Thyroid gland (tissue), 4 donors: ENCODE measurements at regions not wholly inside any gene's neighbourhood (a gene's known extent, or its start where the extent isn't known, plus 50 kb on each side); places are given as distances from the start of the nearest gene placed in this dataset.

Experiments used
- DNase-seq, 2 donors: peaks; one replicate each; pipeline ENCODE4 v3.0.0-alpha.2; 2019
- H3K27ac ChIP-seq, 3 donors: fragments of 200-600 bp; sonication (generic); 1 replicate in 2 of 3; 2 replicates in 1 of 3; pipeline ENCODE4 v1.5.1; 2016 to 2019; ENCODE audit warnings: mild to moderate bottlenecking in 1 of 3, moderate library complexity in 1 of 3
- H3K27me3 ChIP-seq: fragments of 200-600 bp; sonication (generic); one replicate; pipeline ENCODE4 v1.5.1; 2019
- H3K36me3 ChIP-seq, 2 donors: fragments of 200-600 bp; sonication (generic); one replicate each; pipeline ENCODE4 v1.5.1; 2016 to 2019
- H3K4me1 ChIP-seq, 2 donors: fragments of 200-600 bp; sonication (generic); one replicate each; pipeline ENCODE4 v1.5.1; 2017 to 2019
- H3K4me3 ChIP-seq, 3 donors: fragments of 200-600 bp; sonication (generic); replicated peaks in 1 of 3; 1 replicate in 2 of 3; 2 replicates in 1 of 3; pipeline ENCODE4 v1.5.1; 2016; ENCODE audit warnings: mild to moderate bottlenecking in 1 of 3
- H3K9me3 ChIP-seq: fragments of 200-600 bp; sonication (generic); one replicate; pipeline ENCODE4 v1.5.1; 2017
- POLR2A ChIP-seq, 2 donors: fragments of 450-650 bp; IDR thresholded peaks; one replicate each; pipeline ENCODE4 v1.6.1; 2017; ENCODE audit warnings: antibody characterized with exemption in 2 of 2, mild to moderate bottlenecking in 2 of 2, moderate library complexity in 1 of 2
- WGBS, 2 donors: methylation state at CpG; one replicate each; pipeline ENCODE4 v1.1.5; 2017; 5-methylcytosine and 5-hydroxymethylcytosine counted together
- intact Hi-C: fragments of 100-400 bp; cut with DNase I; formaldehyde crosslinking; loops from one replicate; pipeline ENCODE4 v1.15.1; 2023
- TF ChIP-seq, protein P1 (sequence below), 6 experiments: fragments of 200-600 bp in 3 of 6; fragments of 450-650 bp in 3 of 6; sonication (generic) in 3 of 6; IDR thresholded peaks; one replicate each; pipeline ENCODE4 v1.5.1; 2016 to 2019; ENCODE audit warnings: antibody characterized with exemption in 6 of 6, mild to moderate bottlenecking in 2 of 6, inconsistent platforms in 1 of 6, moderate library complexity in 1 of 6

DNA sequence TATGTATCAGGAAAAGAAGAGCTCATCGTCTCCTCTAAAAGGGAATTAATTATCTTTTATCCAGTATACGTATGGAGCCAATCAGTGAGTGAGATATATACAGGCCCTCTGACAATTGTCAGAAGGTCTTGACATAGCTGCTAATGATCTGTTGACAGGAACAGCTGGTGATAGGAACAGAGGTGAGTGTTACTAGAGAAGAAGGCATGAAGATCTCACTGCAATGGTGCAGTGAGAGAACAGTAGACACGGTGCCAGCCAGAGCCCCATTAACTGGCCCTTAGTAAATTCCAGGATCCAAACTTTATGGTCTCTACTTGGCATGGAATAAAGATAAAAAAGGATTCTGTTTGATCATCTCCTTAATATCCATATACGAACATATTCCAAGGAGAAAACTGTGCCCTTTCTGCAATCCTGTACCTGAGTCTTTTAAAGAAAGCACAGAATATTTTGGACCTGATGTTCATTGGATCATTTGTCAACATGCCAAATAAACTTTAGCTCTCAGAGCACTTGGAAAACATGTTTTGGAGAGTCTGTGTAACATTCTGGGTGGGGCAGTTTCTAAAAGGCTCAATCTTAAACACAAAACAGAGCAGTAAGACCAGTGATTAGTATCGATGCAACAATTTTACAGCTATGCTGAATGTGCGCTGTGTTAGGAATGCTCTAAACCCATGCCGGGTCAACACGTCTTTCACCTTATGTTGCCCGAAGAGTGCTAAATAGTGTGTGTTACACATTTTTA is 135.8 kb upstream of the CITED2 start:
- WGBS, 2 donors: 85 to 87% methylated on average over 9 of the region's 9 CpGs
- Histone ChIP-seq H3K27me3 (no peaks in the 10 kb centered on the region), H3K27ac (no peak overlapping the region), H3K9me3 (no peaks in the 10 kb centered on the region), H3K36me3 (no peaks in the 10 kb centered on the region), H3K4me1 (peaks cover 0 to 7% of the 10 kb centered on the region in 2 donors), H3K4me3 (no peak overlapping the region)
- TF ChIP-seq, protein P1, sequence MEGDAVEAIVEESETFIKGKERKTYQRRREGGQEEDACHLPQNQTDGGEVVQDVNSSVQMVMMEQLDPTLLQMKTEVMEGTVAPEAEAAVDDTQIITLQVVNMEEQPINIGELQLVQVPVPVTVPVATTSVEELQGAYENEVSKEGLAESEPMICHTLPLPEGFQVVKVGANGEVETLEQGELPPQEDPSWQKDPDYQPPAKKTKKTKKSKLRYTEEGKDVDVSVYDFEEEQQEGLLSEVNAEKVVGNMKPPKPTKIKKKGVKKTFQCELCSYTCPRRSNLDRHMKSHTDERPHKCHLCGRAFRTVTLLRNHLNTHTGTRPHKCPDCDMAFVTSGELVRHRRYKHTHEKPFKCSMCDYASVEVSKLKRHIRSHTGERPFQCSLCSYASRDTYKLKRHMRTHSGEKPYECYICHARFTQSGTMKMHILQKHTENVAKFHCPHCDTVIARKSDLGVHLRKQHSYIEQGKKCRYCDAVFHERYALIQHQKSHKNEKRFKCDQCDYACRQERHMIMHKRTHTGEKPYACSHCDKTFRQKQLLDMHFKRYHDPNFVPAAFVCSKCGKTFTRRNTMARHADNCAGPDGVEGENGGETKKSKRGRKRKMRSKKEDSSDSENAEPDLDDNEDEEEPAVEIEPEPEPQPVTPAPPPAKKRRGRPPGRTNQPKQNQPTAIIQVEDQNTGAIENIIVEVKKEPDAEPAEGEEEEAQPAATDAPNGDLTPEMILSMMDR (IDR thresholded peaks at IDR 0.05): no peak
- no peak for TF ChIP-seq POLR2A (IDR thresholded peaks at IDR 0.05)
- no peak for DNase-seq
- intact Hi-C loops: no loop called here

DNA sequence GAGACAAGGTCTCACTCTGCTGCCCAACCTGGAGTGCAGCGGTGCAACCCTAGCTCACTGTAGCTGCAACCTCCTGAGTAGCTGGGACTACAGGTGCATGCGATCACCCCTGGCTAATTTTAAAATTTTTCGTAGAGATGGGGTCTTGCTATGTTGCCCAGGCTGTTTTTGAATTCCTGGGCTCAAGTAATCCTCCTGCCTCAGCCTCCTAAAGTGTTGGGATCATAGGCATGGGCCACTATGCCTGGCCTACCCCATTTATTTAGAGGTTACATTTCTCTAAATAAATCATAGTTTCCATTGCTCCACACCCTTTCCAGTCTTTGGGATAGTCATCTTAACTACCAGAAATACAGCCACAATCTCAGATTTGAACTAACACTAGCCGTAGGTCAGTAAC is 134.7 kb upstream of the CITED2 start:
- Histone ChIP-seq H3K36me3 (no peaks in the 10 kb centered on the region), H3K9me3 (no peaks in the 10 kb centered on the region), H3K27me3 (no peaks in the 10 kb centered on the region), H3K27ac (no peak overlapping the region), H3K4me1 (peaks cover 0 to 7% of the 10 kb centered on the region in 2 donors), H3K4me3 (no peak overlapping the region)
- DNase-seq: no peak
- TF ChIP-seq POLR2A (IDR thresholded peaks at IDR 0.05): no peak
- TF ChIP-seq, protein P1 (IDR thresholded peaks at IDR 0.05): no peak
- WGBS, 2 donors: 95 to 98% methylated on average over 4 of the region's 4 CpGs
- intact Hi-C loops: no loop called here

DNA sequence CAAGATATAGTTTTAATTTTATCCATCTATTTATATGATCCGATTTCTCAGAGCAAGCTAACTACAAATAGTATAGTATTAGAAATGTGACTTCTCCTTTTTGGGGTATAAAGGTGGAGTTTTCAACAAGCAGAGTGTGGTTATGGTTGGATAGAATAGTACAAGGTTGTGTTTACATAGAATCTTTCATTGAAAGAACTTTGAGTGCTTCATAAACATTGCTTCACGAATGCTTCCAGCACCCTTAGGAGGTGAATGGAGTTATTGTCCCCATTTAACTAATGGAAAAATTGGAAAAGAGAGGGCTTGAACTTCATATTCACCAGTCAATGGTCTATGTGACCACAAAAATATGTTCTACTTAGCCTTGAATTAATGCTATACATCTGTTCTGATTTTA is 134.1 kb upstream of the CITED2 start:
- intact Hi-C loops: no loop called here
- Histone ChIP-seq H3K27me3 (no peaks in the 10 kb centered on the region), H3K4me3 (no peak overlapping the region), H3K36me3 (no peaks in the 10 kb centered on the region), H3K27ac (no peak overlapping the region), H3K9me3 (no peaks in the 10 kb centered on the region), H3K4me1 (peaks cover 0 to 7% of the 10 kb centered on the region in 2 donors)
- TF ChIP-seq, protein P1 (IDR thresholded peaks at IDR 0.05): no peak
- no peak for TF ChIP-seq POLR2A (IDR thresholded peaks at IDR 0.05)
- no peak for DNase-seq
- WGBS, 2 donors: 63 to 64% methylated on average over 2 of the region's 2 CpGs

DNA sequence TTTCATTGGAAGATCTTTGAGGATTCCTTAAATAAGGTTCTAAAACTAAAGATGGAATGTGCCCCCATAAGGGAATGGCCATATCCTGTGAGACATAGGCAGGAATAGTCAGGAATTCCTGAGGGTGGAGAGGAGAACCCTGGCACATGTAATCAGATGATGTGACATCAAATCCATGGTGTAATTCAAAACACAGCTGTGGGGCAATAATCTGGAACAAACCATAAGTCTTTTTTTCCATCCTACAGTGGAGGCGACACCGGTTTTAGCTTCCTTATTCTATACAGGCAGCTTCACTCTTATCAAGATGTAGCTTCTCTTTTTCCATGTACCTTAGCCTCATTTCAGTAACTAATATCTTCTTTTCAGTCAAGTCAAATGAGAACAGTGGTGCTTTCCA is 133.6 kb upstream of the CITED2 start:
- Histone ChIP-seq H3K9me3 (no peaks in the 10 kb centered on the region), H3K4me3 (no peak overlapping the region), H3K4me1 (peaks cover 0 to 7% of the 10 kb centered on the region in 2 donors), H3K36me3 (no peaks in the 10 kb centered on the region), H3K27ac (no peak overlapping the region), H3K27me3 (no peaks in the 10 kb centered on the region)
- no peak for TF ChIP-seq POLR2A (IDR thresholded peaks at IDR 0.05)
- TF ChIP-seq, protein P1 (IDR thresholded peaks at IDR 0.05): no peak
- DNase-seq: no peak
- 91% methylated on average over 2 of the region's 2 CpGs for WGBS, 2 donors
- intact Hi-C loops: no loop called here

GRCh38 chr6:139500977-139501376 is 126.5 kb upstream of the CITED2 start:
- Histone ChIP-seq H3K27ac (no peak overlapping the region), H3K9me3 (no peaks in the 10 kb centered on the region), H3K4me1 (no peaks in the 10 kb centered on the region), H3K27me3 (no peaks in the 10 kb centered on the region), H3K4me3 (no peak overlapping the region), H3K36me3 (no peaks in the 10 kb centered on the region)
- intact Hi-C loops: no loop called here
- no peak for DNase-seq
- no peak for TF ChIP-seq POLR2A (IDR thresholded peaks at IDR 0.05)
- 95 to 97% methylated on average over 1 of the region's 1 CpG for WGBS, 2 donors
